Nephron (organoid): ENCODE measurements at regions not wholly inside any gene's neighbourhood (a gene's known extent, or its start where the extent isn't known, plus 50 kb on each side); places are given as distances from the start of the nearest gene placed in this dataset.
A peak's percentile ranks its signal among the peaks of the same experiment; 100 is the strongest.
"Not testable (repeated sequence)": the region's sequence is repeated elsewhere in the genome, so short reads cannot be mapped to it uniquely, and the experiment has no call there.

Experiments
- H3K27ac Mint-ChIP-seq, 3 experiments: 2 replicates each; pipeline ENCODE4 v1.8.0; 2020; ENCODE audit warnings: mixed read lengths in 3 of 3, mild to moderate bottlenecking in 2 of 3, moderate library complexity in 1 of 3
- H3K27me3 Mint-ChIP-seq: 2 replicates; pipeline ENCODE4 v1.8.0; 2021; ENCODE audit warnings: low read depth, mild to moderate bottlenecking, moderate library complexity, mixed read lengths
- H3K36me3 Mint-ChIP-seq: 2 replicates; pipeline ENCODE4 v1.8.0; 2020; ENCODE audit warnings: low read depth, mixed read lengths
- H3K4me1 Mint-ChIP-seq: 2 replicates; pipeline ENCODE4 v1.8.0; 2020; ENCODE audit warnings: mixed read lengths
- H3K4me3 Mint-ChIP-seq, 3 experiments: 2 replicates each; pipeline ENCODE4 v1.8.0; 2020; ENCODE audit warnings: mild to moderate bottlenecking in 3 of 3, mixed read lengths in 3 of 3, moderate library complexity in 2 of 3
- H3K9me3 Mint-ChIP-seq: 2 replicates; pipeline ENCODE4 v1.8.0; 2020; ENCODE audit warnings: mixed read lengths
- CTCF ChIP-seq, 3 experiments: fragments of 200-600 bp; sonication (generic); IDR thresholded peaks; one replicate each; pipeline ENCODE4 v1.5.0; 2021; ENCODE audit warnings: antibody characterized with exemption in 3 of 3; ENCODE audit not compliant: unreplicated experiment in 3 of 3

GRCh38 chr4:86508436-86508835 lies 85.7 kb upstream of the PTPN13 start:
- Mint-ChIP-seq H3K36me3 (peaks cover 4% of the 10 kb centered on the region), H3K4me1 (peaks cover 15% of the 10 kb centered on the region), H3K27me3 (peaks cover 4% of the 10 kb centered on the region), H3K4me3 (no peak overlapping the region), H3K27ac (peak overlapping the region; percentile 8 to 59 (median 33)), H3K9me3 (no peaks in the 10 kb centered on the region)
- no peak for TF ChIP-seq CTCF (IDR thresholded peaks at IDR 0.05; ENCODE audit: unreplicated experiment in 3 of 3)

- no peak for TF ChIP-seq CTCF (IDR thresholded peaks at IDR 0.05; ENCODE audit: unreplicated experiment in 3 of 3)
- H3K27me3 Mint-ChIP-seq = no peaks in the 10 kb centered on the region
- no peak overlapping the region for H3K27ac Mint-ChIP-seq
- peaks cover 11% of the 10 kb centered on the region for H3K4me1 Mint-ChIP-seq
- H3K4me3 Mint-ChIP-seq = no peak overlapping the region
- H3K9me3 Mint-ChIP-seq = peaks cover 16% of the 10 kb centered on the region
- peaks cover 9% of the 10 kb centered on the region for H3K36me3 Mint-ChIP-seq
These were observed 82.5 kb upstream of the PTPN13 start for GRCh38 chr4:86511590-86511989.

GRCh38 chr4:86512631-86513030 lies 81.5 kb upstream of the PTPN13 start:
- Mint-ChIP-seq H3K4me1 (peaks cover 9% of the 10 kb centered on the region), H3K9me3 (peaks cover 19% of the 10 kb centered on the region), H3K27me3 (no peaks in the 10 kb centered on the region), H3K36me3 (peaks cover 9% of the 10 kb centered on the region), H3K27ac (no peak overlapping the region), H3K4me3 (no peak overlapping the region)
- no peak for TF ChIP-seq CTCF (IDR thresholded peaks at IDR 0.05; ENCODE audit: unreplicated experiment in 3 of 3)

- H3K27ac Mint-ChIP-seq, H3K4me1 Mint-ChIP-seq, H3K27me3 Mint-ChIP-seq, H3K4me3 Mint-ChIP-seq: not testable (repeated sequence)
- Mint-ChIP-seq H3K9me3 (peaks cover 45% of the 10 kb centered on the region), H3K36me3 (peaks cover 27% of the 10 kb centered on the region)
These were observed 78.2 kb upstream of the PTPN13 start for GRCh38 chr4:86515963-86516362.

DNA sequence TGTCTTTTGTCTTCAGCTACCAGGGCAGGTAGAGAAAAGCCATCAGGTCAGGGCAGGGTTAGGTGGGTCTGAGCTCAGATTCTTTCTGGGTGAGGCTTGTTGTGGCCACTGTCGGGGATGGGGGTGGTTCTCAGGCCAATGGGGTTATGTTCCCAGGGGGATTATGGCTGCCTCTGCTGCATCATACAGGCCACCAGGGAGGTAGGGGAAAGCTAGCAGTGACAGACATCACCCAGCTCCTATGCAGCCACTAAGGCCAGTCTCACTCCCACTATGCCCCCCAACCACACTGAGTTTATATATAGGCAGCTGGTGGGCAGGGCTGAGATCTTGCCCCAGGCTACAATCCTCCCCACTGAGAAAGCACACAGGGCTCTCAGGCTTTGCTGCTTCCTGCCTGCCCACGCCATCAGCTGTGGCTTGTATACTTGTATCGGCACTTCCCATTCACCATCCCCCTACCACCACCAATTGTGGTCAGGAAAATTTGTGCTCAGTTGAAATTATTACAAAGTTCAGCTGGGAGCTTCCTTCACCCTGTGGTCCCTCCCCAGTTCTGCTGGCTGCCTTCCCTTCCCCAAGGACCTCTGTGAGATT lies 72.6 kb upstream of the PTPN13 start:
- Mint-ChIP-seq H3K27ac (no peak overlapping the region), H3K4me3 (no peak overlapping the region), H3K4me1 (peaks cover 24% of the 10 kb centered on the region), H3K36me3 (peaks cover 69% of the 10 kb centered on the region), H3K27me3 (no peaks in the 10 kb centered on the region), H3K9me3 (peaks cover 61% of the 10 kb centered on the region)
- TF ChIP-seq CTCF (IDR thresholded peaks at IDR 0.05; ENCODE audit: unreplicated experiment in 3 of 3) = no peak

DNA sequence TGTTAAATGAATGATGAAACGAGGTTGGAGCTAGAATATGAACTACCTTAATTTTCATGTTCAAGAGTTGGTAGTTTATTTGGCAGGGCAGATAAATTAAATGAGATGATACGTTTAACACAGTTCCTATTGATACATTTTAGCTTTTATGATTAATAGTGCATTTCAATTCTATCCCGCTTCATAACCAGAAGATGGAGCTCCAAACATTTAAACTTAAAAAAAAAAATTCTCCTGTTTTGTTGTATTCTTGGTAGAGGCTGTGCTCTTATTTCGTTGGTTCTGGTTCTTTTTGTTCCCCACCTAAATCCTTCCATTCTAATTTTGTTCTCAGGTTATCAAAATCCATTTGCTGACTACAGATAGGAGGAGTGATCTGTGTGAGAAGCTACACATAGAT lies 71.8 kb upstream of the PTPN13 start:
- no peaks in the 10 kb centered on the region for H3K27me3 Mint-ChIP-seq
- peak overlapping the region; percentile 31 to 78 (median 52) for H3K27ac Mint-ChIP-seq
- peaks cover 24% of the 10 kb centered on the region for H3K4me1 Mint-ChIP-seq
- peak overlapping the region in 1 of 3 experiments; percentile 14 for H3K4me3 Mint-ChIP-seq
- H3K36me3 Mint-ChIP-seq = peaks cover 71% of the 10 kb centered on the region
- peaks cover 59% of the 10 kb centered on the region for H3K9me3 Mint-ChIP-seq
- TF ChIP-seq CTCF (IDR thresholded peaks at IDR 0.05; ENCODE audit: unreplicated experiment in 3 of 3) = peak in 2 of 3 experiments; percentile 8 to 12
